T-helper 2 cell treated with Interferon-gamma antibody and Interleukin-4, amounts not matched to agents 5 μg/mL and 100 μg/mL, for 36 hours (primary cell): ENCODE measurements at regions not wholly inside any gene's neighbourhood (a gene's known extent, or its start where the extent isn't known, plus 50 kb on each side); places are given as distances from the start of the nearest gene placed in this dataset.
"Not testable (repeated sequence)": the region's sequence is repeated elsewhere in the genome, so short reads cannot be mapped to it uniquely, and the experiment has no call there.

Experiments
- DNase-seq: peaks from one replicate; pipeline ENCODE4 v3.0.0; 2021; ENCODE audit warnings: low spot score
- H3K27ac Mint-ChIP-seq: one replicate; pipeline ENCODE4 v1.8.0; 2021; ENCODE audit warnings: mild to moderate bottlenecking, mixed read lengths
- H3K27me3 Mint-ChIP-seq: one replicate; pipeline ENCODE4 v1.8.0; 2021; ENCODE audit warnings: low read depth, mixed read lengths
- H3K36me3 Mint-ChIP-seq: one replicate; pipeline ENCODE4 v1.8.0; 2021; ENCODE audit warnings: low read depth, mixed read lengths
- H3K4me1 Mint-ChIP-seq: one replicate; pipeline ENCODE4 v1.8.0; 2021; ENCODE audit warnings: low read depth, mixed read lengths
- H3K4me3 Mint-ChIP-seq: one replicate; pipeline ENCODE4 v1.8.0; 2022; ENCODE audit warnings: mild to moderate bottlenecking, moderate library complexity, mixed read lengths
- H3K9me3 Mint-ChIP-seq: one replicate; pipeline ENCODE4 v1.8.0; 2021; ENCODE audit warnings: mixed read lengths

DNA sequence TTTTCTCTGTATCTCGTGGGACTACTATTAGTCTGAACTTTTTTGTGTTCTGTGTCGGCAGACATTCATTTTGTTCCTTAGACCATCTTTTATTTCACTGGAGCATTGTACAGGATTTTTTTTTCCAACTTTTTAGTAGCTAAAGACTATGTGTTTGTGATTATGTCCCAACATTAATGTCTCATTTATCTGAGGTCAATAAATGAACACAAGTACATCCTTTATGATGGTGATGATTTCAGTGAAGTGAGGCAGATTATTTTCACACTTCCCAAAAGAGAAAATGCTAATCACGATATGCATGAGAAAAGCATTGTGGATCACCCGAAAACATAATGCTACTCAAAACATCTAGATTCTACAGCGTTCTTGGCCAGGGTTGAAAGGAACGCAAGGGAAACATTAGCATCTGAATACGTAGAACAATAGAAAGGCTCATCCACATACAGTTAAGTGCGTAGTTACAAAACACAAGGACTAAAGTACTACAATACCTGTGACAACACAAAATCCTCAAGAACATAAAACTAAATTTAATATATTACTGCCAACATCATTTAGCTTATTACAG, 981.7 kb upstream of the NCAM2 start:
- no peaks in the 10 kb centered on the region for H3K4me1 Mint-ChIP-seq
- H3K36me3 Mint-ChIP-seq, result no peaks in the 10 kb centered on the region
- no peak overlapping the region for H3K27ac Mint-ChIP-seq
- H3K27me3 Mint-ChIP-seq, result no peaks in the 10 kb centered on the region
- DNase-seq, result no peak
- peaks cover 43% of the 10 kb centered on the region for H3K9me3 Mint-ChIP-seq
- H3K4me3 Mint-ChIP-seq, result no peak overlapping the region

DNA sequence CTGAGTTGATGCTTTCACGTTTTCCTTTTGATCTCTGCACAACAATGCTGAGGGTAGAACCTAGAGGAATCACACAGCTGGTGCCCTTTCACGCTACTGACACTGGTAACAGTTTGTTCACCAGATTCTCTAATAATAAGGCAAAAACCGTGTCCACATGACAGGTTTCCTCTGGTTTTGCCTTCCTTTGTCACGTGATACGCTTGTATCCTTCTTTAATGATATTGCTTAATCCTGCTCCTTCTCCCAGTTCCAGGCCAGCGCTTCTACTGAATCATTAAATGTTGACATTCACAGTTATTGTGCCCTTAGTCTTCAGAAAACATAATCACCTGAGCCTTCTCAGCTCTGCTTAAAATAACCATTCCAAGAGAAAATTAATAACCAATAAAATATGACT, 978.2 kb upstream of the NCAM2 start:
- H3K4me3 Mint-ChIP-seq, result no peak overlapping the region
- no peak for DNase-seq

DNA sequence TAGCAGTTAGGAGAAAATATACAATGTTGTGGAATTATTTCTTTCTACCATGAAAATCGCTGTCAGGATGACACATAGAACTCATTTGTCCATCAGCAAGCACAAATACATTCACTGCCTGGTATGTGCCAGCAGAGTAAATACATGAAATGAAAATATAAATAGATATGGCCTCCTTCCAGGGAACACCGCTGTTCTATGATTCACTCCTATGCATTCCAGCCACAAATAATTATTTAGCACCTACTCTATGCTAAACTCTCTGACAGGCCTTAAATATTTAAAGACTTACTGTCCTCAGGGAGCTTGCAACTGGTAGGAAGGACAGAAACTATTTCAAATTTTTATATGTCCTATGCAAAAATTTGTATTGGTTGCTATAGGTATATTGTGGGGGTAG, 975.0 kb upstream of the NCAM2 start:
- Mint-ChIP-seq H3K9me3 (peaks cover 30% of the 10 kb centered on the region), H3K27ac (no peak overlapping the region), H3K27me3 (no peaks in the 10 kb centered on the region), H3K36me3 (no peaks in the 10 kb centered on the region), H3K4me3 (no peak overlapping the region), H3K4me1 (no peaks in the 10 kb centered on the region)
- DNase-seq, result no peak

More for the DNA sequence above, 978.2 kb upstream of the NCAM2 start:
- H3K36me3 Mint-ChIP-seq, result no peaks in the 10 kb centered on the region
- H3K27me3 Mint-ChIP-seq, result no peaks in the 10 kb centered on the region
- no peak overlapping the region for H3K27ac Mint-ChIP-seq
- peaks cover 38% of the 10 kb centered on the region for H3K9me3 Mint-ChIP-seq
- H3K4me1 Mint-ChIP-seq, result no peaks in the 10 kb centered on the region

DNA sequence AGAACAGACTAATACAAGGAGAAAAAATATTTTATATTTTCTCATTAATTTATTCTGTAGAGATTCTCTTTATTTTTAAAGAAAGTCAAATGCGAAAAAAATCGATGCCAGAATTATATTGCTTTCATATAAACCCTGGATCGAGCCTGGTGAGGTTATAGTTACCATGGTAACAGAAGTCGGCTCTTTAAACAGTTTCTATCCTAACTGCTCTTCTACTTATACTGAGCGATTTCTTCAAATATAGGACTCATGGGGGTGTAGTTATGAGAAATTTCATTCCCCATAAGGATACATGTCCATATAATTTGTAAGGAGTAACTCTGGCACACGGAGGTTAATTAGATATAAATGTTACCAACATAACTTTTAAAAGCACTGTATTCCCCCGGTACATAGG, 973.5 kb upstream of the NCAM2 start:
- no peaks in the 10 kb centered on the region for H3K36me3 Mint-ChIP-seq
- H3K4me1 Mint-ChIP-seq, result no peaks in the 10 kb centered on the region
- no peak overlapping the region for H3K27ac Mint-ChIP-seq
- no peaks in the 10 kb centered on the region for H3K27me3 Mint-ChIP-seq
- DNase-seq, result no peak
- peaks cover 35% of the 10 kb centered on the region for H3K9me3 Mint-ChIP-seq
- H3K4me3 Mint-ChIP-seq, result no peak overlapping the region

DNA sequence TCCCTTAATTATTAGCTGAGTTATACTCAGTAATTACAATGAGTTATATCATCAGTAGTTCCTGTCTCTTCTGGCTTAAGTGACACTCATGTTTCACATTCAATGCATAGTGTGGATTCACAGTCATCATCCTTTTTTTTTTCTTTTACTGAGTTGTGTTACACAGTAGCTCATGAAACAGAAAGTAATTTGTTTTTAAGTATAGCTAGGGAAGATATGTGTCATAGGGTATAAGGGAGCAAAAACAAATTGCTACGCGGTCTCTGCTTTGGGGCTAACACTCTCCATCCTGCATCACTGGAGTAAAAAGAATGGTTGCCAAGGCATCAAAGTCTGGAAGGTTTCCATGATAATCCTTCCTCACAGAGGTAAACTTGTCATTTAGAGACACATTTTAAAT, 971.7 kb upstream of the NCAM2 start:
- DNase-seq, result no peak
- Mint-ChIP-seq H3K9me3 (peaks cover 29% of the 10 kb centered on the region), H3K36me3 (no peaks in the 10 kb centered on the region), H3K4me1 (no peaks in the 10 kb centered on the region), H3K27ac (no peak overlapping the region), H3K4me3 (no peak overlapping the region), H3K27me3 (no peaks in the 10 kb centered on the region)

DNA sequence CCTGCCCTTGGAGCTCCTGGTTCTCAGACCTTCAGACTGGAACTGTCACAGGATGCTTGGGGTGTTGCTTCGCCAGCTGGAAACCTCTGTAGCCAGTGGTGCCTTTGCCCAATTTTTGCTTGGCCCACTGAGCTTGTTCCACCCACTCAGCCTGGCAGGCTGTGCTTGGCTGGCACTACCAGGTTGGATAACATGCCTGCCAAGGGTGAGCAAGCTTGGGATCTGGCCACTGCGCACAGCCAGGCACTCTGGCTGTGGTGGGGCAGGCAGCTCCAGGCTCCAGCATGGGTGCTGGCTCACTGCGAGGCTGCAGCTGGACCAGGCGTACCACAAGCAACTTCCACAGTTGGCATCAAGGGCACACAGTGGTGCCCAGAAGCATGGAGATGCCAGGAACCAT, 967.8 kb upstream of the NCAM2 start:
- H3K27me3 Mint-ChIP-seq, result no peaks in the 10 kb centered on the region
- H3K36me3 Mint-ChIP-seq, result no peaks in the 10 kb centered on the region
- no peaks in the 10 kb centered on the region for H3K4me1 Mint-ChIP-seq
- no peak overlapping the region for H3K27ac Mint-ChIP-seq
- DNase-seq, result no peak
- no peak overlapping the region for H3K4me3 Mint-ChIP-seq
- H3K9me3 Mint-ChIP-seq, result peaks cover 26% of the 10 kb centered on the region

DNA sequence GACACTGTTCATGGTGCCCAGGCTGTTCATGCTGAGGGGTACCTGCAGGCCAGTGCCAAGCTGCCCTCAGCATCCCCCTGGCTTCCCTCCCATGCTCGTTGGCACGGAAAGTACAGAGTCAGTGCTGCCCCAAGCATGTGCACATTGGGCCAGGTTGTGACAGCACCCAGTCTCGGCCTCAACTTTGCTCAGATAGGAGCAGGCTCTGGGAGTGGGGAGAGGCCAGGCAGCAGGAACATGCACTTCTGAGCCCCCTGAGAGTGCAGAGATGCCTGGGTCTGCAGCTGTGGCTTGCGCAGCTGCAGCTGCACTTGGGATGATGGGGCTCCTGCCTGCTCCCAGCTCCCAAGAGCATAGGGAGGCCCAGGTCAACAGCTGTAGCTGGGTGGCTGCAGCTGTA, 966.4 kb upstream of the NCAM2 start:
- no peak overlapping the region for H3K27ac Mint-ChIP-seq
- H3K4me1 Mint-ChIP-seq, result no peaks in the 10 kb centered on the region
- no peaks in the 10 kb centered on the region for H3K36me3 Mint-ChIP-seq
- no peak overlapping the region for H3K4me3 Mint-ChIP-seq
- H3K9me3 Mint-ChIP-seq, result peaks cover 25% of the 10 kb centered on the region
- H3K27me3 Mint-ChIP-seq, result no peaks in the 10 kb centered on the region
- DNase-seq, result no peak

DNA sequence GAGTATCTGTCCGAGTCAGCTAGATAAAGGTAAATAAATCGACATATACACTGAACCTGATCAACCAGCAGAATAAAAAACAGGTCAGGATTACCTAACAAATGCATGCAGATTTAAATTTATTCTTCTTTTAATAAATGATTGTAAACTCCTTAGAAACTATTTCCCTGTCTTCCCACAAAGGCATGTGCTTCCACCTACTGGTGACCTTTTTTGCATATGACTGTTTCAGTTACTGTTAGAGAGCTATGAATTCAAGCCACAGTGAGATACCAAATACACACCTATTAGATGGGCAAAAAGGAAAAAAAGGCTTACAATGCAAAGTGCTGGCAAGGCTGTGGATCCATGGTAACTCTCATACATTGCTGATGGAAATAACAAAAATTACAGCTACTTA, 957.4 kb upstream of the NCAM2 start:
- Mint-ChIP-seq H3K4me3 (no peak overlapping the region), H3K27me3 (no peaks in the 10 kb centered on the region), H3K4me1 (no peaks in the 10 kb centered on the region), H3K36me3 (no peaks in the 10 kb centered on the region), H3K9me3 (peaks cover 62% of the 10 kb centered on the region), H3K27ac (no peak overlapping the region)
- no peak for DNase-seq

DNA sequence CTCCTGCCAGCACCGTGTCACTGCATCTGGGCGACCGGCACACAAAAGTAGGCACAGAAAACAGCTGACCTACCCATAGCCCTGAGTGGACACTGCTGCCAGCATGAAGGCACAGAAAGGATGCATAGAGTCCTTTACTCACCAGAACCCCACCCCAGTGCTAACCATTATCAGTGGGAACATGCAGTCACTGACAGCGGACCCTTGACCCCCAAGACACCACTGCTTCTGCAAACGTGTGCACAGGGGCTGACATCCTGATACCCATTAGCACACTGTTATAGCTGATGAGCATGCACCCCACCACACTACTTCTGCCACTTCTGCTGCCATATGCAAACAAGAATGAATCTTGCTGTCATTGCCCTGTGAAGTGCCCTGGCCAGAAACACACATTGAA, 953.0 kb upstream of the NCAM2 start:
- Mint-ChIP-seq H3K27ac (no peak overlapping the region), H3K27me3 (no peaks in the 10 kb centered on the region), H3K36me3 (no peaks in the 10 kb centered on the region), H3K9me3 (peaks cover 70% of the 10 kb centered on the region), H3K4me3 (no peak overlapping the region), H3K4me1 (no peaks in the 10 kb centered on the region)
- no peak for DNase-seq

DNA sequence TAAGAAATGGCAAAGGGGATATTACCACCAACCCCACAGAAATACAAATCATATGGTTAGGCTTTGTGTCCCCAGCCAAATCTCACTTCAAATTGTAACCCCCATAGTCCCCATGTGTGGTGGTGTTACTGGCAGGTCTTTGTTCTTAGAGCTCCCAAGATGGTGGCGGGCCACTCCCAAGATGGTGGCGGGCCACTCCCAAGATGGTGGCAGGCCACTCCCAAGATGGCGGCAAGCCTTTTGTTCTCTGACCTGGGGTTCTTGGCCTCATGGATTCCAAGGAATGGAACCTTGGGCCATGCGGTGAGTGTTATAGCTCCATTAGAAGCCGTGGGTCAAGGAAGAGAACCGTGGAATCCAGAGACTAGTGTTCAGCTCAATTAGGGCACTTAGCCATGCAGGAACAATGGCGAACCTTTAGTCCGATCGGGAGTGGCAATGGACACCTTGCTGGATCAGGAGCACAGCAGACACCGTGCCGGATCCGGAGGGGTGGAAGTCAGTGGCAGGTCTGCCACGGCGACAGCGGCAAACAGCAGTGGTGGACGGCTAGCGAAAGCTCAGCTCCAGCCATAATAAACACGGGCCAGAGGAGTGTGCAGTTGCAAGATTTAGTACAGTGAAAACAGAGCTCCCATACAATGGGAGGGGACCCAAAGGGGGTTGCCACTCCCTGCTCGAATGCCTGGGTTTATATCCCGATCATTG, 949.9 kb upstream of the NCAM2 start:
- H3K36me3 Mint-ChIP-seq, H3K4me3 Mint-ChIP-seq, H3K27ac Mint-ChIP-seq, H3K27me3 Mint-ChIP-seq, H3K4me1 Mint-ChIP-seq, DNase-seq: not testable (repeated sequence)
- peaks cover 69% of the 10 kb centered on the region for H3K9me3 Mint-ChIP-seq

DNA sequence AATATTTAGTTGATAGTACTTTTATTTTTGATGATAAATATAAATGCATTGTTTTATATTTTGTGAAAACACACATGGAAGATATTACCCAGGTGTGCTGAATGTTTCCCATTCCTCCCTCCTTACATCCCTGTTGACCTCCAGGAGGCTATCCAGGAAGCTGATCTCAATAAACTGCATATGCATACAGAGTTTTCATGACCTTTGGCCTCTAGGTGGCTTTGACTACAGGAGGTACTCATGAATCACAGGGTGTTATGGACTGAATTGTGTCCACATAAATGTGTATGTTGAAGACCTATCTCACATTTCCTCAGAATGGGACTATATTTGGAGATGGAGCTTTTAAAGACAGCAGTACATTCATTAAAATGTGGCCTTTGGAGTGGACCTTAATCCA, 914.9 kb upstream of the NCAM2 start:
- no peaks in the 10 kb centered on the region for H3K4me1 Mint-ChIP-seq
- H3K9me3 Mint-ChIP-seq, result peaks cover 38% of the 10 kb centered on the region
- H3K4me3 Mint-ChIP-seq, result no peak overlapping the region
- DNase-seq, result no peak
- no peaks in the 10 kb centered on the region for H3K36me3 Mint-ChIP-seq
- H3K27ac Mint-ChIP-seq, result no peak overlapping the region
- H3K27me3 Mint-ChIP-seq, result no peaks in the 10 kb centered on the region

DNA sequence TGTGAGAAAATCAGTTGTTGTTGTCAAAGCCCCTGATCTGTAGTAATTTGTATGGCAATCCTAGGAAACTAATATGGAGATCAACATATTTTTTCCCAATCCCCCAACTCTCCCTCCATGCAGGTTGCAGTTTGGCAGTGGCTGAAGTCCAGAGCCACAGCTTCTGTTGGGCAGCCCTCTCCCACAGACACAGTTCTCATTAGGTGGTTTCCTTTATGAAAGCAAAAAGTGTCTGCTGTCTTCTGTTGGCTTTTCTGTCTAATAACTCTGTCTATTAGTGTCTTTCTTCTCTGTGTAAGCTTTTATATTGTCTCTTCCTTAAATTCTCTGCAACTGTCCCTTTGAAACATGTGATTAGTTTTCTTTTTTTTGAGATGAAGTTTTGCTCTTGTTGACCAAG, 914.3 kb upstream of the NCAM2 start:
- H3K36me3 Mint-ChIP-seq, result no peaks in the 10 kb centered on the region
- no peak for DNase-seq
- no peak overlapping the region for H3K27ac Mint-ChIP-seq
- H3K4me1 Mint-ChIP-seq, result no peaks in the 10 kb centered on the region
- H3K27me3 Mint-ChIP-seq, result no peaks in the 10 kb centered on the region
- H3K4me3 Mint-ChIP-seq, result no peak overlapping the region
- H3K9me3 Mint-ChIP-seq, result peaks cover 39% of the 10 kb centered on the region

DNA sequence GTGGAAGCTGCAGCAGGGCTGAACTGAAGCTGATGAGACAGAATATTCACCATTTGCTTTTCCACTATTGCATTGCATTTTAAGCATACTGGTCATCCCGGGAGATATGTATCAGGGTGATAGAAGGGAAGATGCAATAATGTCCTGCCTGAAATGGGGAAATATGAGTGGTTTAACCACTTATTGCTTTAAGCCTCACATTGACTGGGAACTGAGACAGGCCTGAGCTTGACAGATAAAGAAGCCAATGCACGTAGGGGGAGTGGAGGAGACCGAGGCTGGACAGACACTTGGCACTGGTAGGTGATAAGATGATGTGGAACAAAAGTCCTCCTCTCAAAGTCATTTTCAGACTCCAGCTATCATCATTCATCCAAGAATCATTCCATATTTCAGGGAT, 911.7 kb upstream of the NCAM2 start:
- H3K27ac Mint-ChIP-seq, result no peak overlapping the region
- H3K4me1 Mint-ChIP-seq, result no peaks in the 10 kb centered on the region
- no peak overlapping the region for H3K4me3 Mint-ChIP-seq
- H3K27me3 Mint-ChIP-seq, result no peaks in the 10 kb centered on the region
- no peaks in the 10 kb centered on the region for H3K36me3 Mint-ChIP-seq
- H3K9me3 Mint-ChIP-seq, result peaks cover 46% of the 10 kb centered on the region
- no peak for DNase-seq

DNA sequence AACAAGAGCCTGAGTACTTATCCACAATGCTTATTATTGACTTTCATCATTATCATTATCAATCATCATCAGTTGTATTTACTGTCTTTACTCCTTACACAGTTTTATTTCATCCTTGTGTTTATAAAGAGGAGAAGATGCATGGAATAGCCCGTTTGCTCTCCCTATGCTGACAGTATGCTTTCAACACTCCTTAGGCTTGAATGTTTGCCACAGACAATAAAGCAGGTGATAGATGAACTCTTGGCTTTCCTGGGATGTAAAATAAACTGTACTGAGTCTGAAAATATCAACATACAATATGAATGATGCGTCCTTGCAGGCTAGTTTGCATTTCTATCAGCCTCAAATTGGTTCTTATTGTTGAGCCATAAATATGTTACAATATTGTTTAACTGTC, 891.8 kb upstream of the NCAM2 start:
- Mint-ChIP-seq H3K27me3 (no peaks in the 10 kb centered on the region), H3K36me3 (no peaks in the 10 kb centered on the region), H3K4me3 (no peak overlapping the region), H3K9me3 (peaks cover 37% of the 10 kb centered on the region), H3K4me1 (no peaks in the 10 kb centered on the region), H3K27ac (no peak overlapping the region)
- DNase-seq, result no peak

DNA sequence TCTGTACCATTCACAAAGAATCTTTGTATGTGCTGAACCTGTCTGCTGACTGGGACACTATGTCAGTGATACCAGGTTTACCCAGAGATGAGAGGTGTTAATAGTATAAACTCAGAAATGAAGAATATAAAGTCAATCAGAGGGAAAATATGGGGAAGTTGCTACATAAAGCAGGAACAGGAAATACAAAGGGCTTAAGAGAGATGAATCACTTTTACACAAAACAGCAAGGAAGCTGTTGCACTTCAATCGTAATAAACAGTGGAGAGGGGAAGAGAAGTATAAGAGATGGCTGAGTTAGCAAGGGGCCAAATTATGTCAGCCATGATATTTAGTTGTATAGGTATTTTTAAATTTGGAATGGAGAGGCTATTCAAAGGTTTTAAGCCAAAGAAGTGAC, 890.2 kb upstream of the NCAM2 start:
- H3K9me3 Mint-ChIP-seq, result peaks cover 47% of the 10 kb centered on the region
- no peak for DNase-seq
- H3K27ac Mint-ChIP-seq, result no peak overlapping the region
- no peaks in the 10 kb centered on the region for H3K27me3 Mint-ChIP-seq
- no peak overlapping the region for H3K4me3 Mint-ChIP-seq
- H3K36me3 Mint-ChIP-seq, result no peaks in the 10 kb centered on the region
- H3K4me1 Mint-ChIP-seq, result no peaks in the 10 kb centered on the region
